MM.1S (cell line): ENCODE measurements at regions not wholly inside any gene's neighbourhood (a gene's known extent, or its start where the extent isn't known, plus 50 kb on each side); places are given as distances from the start of the nearest gene placed in this dataset.

Experiments used
- DNase-seq: peaks from one replicate; pipeline ENCODE4 v3.0.0-alpha.2; 2015
- H2AFZ ChIP-seq: fragments of 300-600 bp; sonication (generic); 2 replicates; pipeline ENCODE4 v1.6.0; 2016; ENCODE audit warnings: antibody characterized with exemption, low read length
- H3F3A ChIP-seq: fragments of 300-600 bp; sonication (generic); 2 replicates; pipeline ENCODE4 v1.6.1; 2016; ENCODE audit warnings: mild to moderate bottlenecking, antibody characterized with exemption, low read length, moderate library complexity, mixed read lengths; ENCODE audit not compliant: insufficient read depth
- H3K27ac ChIP-seq: fragments of 300-600 bp; sonication (generic); 2 replicates; pipeline ENCODE4 v1.5.1; 2016; ENCODE audit warnings: mild to moderate bottlenecking, low read length
- H3K27me3 ChIP-seq: fragments of 300-600 bp; sonication (generic); replicated peaks from 2 replicates; pipeline ENCODE4 v1.6.0; 2016; ENCODE audit warnings: low read length; ENCODE audit not compliant: insufficient read depth
- H3K36me3 ChIP-seq: fragments of 300-600 bp; sonication (generic); replicated peaks from 2 replicates; pipeline ENCODE4 v1.6.1; 2016; ENCODE audit warnings: mild to moderate bottlenecking, low read length, mixed read lengths; ENCODE audit not compliant: insufficient read depth
- H3K4me1 ChIP-seq: fragments of 300-600 bp; sonication (generic); 2 replicates; pipeline ENCODE4 v1.6.1; 2016; ENCODE audit warnings: low read length, mixed read lengths
- H3K4me2 ChIP-seq: fragments of 300-600 bp; sonication (generic); 2 replicates; pipeline ENCODE4 v1.6.0; 2016; ENCODE audit warnings: low read depth, low read length
- H3K4me3 ChIP-seq: fragments of 300-600 bp; sonication (generic); 2 replicates; pipeline ENCODE4 v1.5.1; 2016; ENCODE audit warnings: low read length, mixed read lengths
- H3K79me2 ChIP-seq: fragments of 300-600 bp; sonication (generic); 2 replicates; pipeline ENCODE4 v1.6.1; 2016; ENCODE audit warnings: mixed run types, low read length, mixed read lengths
- H3K9ac ChIP-seq: fragments of 300-600 bp; sonication (generic); 2 replicates; pipeline ENCODE4 v1.6.1; 2016; ENCODE audit warnings: low read length, mixed read lengths
- H3K9me2 ChIP-seq: fragments of 300-600 bp; sonication (generic); replicated peaks from 2 replicates; pipeline ENCODE4 v1.6.1; 2016; ENCODE audit warnings: mild to moderate bottlenecking, low read length, mixed read lengths; ENCODE audit not compliant: insufficient read depth
- H3K9me3 ChIP-seq: fragments of 300-600 bp; sonication (generic); replicated peaks from 2 replicates; pipeline ENCODE4 v1.6.1; 2016; ENCODE audit warnings: mild to moderate bottlenecking, low read length, mixed read lengths; ENCODE audit not compliant: insufficient read depth
- H4K20me1 ChIP-seq: fragments of 300-600 bp; sonication (generic); 2 replicates; pipeline ENCODE4 v1.6.1; 2016; ENCODE audit warnings: mild to moderate bottlenecking, low read length, moderate library complexity, mixed read lengths; ENCODE audit not compliant: insufficient read depth
- EZH2 ChIP-seq: fragments of 300-600 bp; sonication (generic); optimal IDR thresholded peaks from 2 replicates; pipeline ENCODE3; 2017; ENCODE audit warnings: low read depth, mild to moderate bottlenecking, antibody characterized with exemption, low read length, mixed read lengths
- EZH2phosphoT487 ChIP-seq: fragments of 300-600 bp; sonication (generic); IDR thresholded peaks from 2 replicates; pipeline ENCODE4 v1.6.1; 2018; ENCODE audit warnings: antibody characterized with exemption, low read length
- TF ChIP-seq, protein P1 (sequence below): fragments of 300-600 bp; sonication (generic); IDR thresholded peaks from 2 replicates; pipeline ENCODE4 v1.5.1; 2016; ENCODE audit warnings: antibody characterized with exemption, low read length, mixed read lengths

DNA sequence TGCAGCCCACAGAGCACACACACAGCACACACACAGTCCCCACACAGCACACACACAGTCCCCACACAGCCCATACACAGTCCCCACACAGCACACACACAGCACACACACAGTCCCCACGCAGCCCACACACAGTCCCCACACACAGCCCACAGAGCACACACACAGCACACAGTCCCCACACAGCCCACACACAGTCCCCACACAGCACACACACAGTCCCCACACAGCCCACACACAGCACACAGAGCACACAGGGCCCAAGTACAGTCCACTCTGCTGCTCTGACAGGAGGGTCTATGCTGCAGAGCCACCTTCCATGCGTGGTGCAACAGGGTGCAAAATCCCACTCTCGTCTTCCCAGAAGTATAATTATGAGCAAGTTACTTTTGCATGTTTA is 240.5 kb upstream of the SALL3 start:
- Histone ChIP-seq H3K27ac (no peak overlapping the region), H2AFZ (no peak overlapping the region), H3K4me2 (no peak overlapping the region), H3K9me3 (no peaks in the 10 kb centered on the region), H3F3A (no peaks in the 10 kb centered on the region), H3K9me2 (no peaks in the 10 kb centered on the region), H3K36me3 (no peaks in the 10 kb centered on the region), H3K9ac (no peak overlapping the region), H3K4me1 (no peaks in the 10 kb centered on the region), H3K4me3 (no peak overlapping the region), H3K79me2 (no peaks in the 10 kb centered on the region), H4K20me1 (no peaks in the 10 kb centered on the region), H3K27me3 (no peaks in the 10 kb centered on the region)
- TF ChIP-seq, protein P1, sequence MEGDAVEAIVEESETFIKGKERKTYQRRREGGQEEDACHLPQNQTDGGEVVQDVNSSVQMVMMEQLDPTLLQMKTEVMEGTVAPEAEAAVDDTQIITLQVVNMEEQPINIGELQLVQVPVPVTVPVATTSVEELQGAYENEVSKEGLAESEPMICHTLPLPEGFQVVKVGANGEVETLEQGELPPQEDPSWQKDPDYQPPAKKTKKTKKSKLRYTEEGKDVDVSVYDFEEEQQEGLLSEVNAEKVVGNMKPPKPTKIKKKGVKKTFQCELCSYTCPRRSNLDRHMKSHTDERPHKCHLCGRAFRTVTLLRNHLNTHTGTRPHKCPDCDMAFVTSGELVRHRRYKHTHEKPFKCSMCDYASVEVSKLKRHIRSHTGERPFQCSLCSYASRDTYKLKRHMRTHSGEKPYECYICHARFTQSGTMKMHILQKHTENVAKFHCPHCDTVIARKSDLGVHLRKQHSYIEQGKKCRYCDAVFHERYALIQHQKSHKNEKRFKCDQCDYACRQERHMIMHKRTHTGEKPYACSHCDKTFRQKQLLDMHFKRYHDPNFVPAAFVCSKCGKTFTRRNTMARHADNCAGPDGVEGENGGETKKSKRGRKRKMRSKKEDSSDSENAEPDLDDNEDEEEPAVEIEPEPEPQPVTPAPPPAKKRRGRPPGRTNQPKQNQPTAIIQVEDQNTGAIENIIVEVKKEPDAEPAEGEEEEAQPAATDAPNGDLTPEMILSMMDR = no peak
- TF ChIP-seq EZH2phosphoT487 (no peak), EZH2 (no peak)
- no peak for DNase-seq

DNA sequence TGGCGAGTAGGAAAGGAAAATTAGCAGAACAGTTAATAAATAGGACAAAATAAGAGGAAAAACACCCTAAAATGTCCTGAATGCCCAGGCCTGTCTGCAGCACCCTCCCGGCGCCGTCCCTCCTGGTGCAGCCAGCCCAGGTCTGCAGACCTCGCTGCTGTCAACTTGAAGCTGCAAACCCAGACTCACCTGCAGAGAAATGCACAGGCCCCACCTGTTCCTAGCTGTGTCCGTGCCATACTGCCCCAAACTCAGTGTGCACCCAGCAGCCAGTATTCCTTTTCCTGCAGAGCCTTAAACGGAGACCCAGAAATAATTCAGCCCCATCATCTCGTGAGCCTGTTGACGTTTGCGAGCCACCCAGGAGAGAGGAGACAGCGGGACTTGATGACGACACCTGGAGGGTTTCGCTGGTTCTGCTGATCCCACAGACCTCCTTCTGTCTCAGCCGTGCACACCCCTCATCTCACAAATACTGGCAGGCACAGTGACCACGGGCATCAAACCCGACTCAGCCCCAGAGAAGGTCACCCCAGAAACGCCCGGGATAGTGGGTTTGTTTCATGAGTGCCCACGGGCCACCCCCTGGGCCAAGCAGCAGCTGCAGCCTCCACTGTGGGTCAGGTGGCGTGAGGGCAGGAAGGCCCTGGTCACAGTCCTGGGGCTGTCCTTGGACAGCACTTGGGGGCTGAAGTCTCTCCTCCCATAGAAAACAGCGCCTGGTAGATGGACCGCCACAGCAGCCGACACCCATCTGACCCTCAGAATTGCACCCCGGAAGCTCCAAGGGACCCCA is 239.5 kb upstream of the SALL3 start:
- Histone ChIP-seq H3K27me3 (no peaks in the 10 kb centered on the region), H3K9ac (no peak overlapping the region), H3K36me3 (no peaks in the 10 kb centered on the region), H3K9me3 (no peaks in the 10 kb centered on the region), H3K27ac (no peak overlapping the region), H3K79me2 (no peaks in the 10 kb centered on the region), H3K4me3 (no peak overlapping the region), H3K4me2 (no peak overlapping the region), H3F3A (no peaks in the 10 kb centered on the region), H2AFZ (no peak overlapping the region), H3K9me2 (no peaks in the 10 kb centered on the region), H4K20me1 (no peaks in the 10 kb centered on the region), H3K4me1 (no peaks in the 10 kb centered on the region)
- no peak for TF ChIP-seq EZH2
- TF ChIP-seq EZH2phosphoT487 = no peak
- TF ChIP-seq, protein P1 = no peak
- DNase-seq = no peak

DNA sequence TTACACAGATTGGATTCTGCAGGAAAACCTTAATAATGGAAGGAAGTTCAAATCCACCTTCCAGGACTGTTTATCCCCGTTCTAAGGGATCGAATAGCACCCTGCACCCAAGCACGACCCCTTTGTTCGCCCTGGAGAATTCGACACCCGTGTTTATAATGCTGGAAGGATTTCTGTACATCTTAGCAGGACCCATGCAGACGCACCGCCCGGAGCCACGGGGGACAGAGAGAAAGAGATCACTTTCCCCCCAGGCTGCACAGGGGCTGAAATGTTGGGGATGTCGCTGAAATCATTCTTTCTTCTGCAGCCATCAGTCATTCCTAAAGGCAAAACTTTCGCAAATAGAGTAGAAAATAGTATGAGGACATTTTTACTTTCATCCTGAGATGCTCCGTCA is 238.7 kb upstream of the SALL3 start:
- no peaks in the 10 kb centered on the region for H3K36me3 ChIP-seq
- H3F3A ChIP-seq = no peaks in the 10 kb centered on the region
- no peak overlapping the region for H2AFZ ChIP-seq
- no peaks in the 10 kb centered on the region for H3K79me2 ChIP-seq
- H3K9me3 ChIP-seq = no peaks in the 10 kb centered on the region
- no peaks in the 10 kb centered on the region for H3K9me2 ChIP-seq
- H3K27ac ChIP-seq = no peak overlapping the region
- no peaks in the 10 kb centered on the region for H3K27me3 ChIP-seq
- H3K4me2 ChIP-seq = no peak overlapping the region
- TF ChIP-seq EZH2phosphoT487 = no peak
- TF ChIP-seq, protein P1 = no peak
- no peak for TF ChIP-seq EZH2
- no peak overlapping the region for H3K9ac ChIP-seq
- H4K20me1 ChIP-seq = no peaks in the 10 kb centered on the region
- H3K4me3 ChIP-seq = no peak overlapping the region
- H3K4me1 ChIP-seq = no peaks in the 10 kb centered on the region
- no peak for DNase-seq
